Neural cell (in vitro differentiated cells): ENCODE measurements at regions not wholly inside any gene's neighbourhood (a gene's known extent, or its start where the extent isn't known, plus 50 kb on each side); places are given as distances from the start of the nearest gene placed in this dataset.

Experiments used
- EP300 ChIP-seq: fragments of 450-650 bp; conservative IDR thresholded peaks from 2 replicates; pipeline ENCODE4 v1.6.1; 2014; ENCODE audit warnings: antibody characterized with exemption, mild to moderate bottlenecking, moderate library complexity; ENCODE audit not compliant: poor library complexity, severe bottlenecking
- EZH2 ChIP-seq: fragments of 200-600, 300-800 bp; shearing (Covaris generic), sonication (generic); IDR thresholded peaks from 2 replicates; pipeline ENCODE4 v1.6.1; 2014; ENCODE audit warnings: antibody characterized with exemption, low read length, borderline replicate concordance, mild to moderate bottlenecking; ENCODE audit not compliant: insufficient read depth, poor library complexity, severe bottlenecking
- MXI1 ChIP-seq: fragments of 450-650 bp; conservative IDR thresholded peaks from 2 replicates; pipeline ENCODE4 v1.6.1; 2014; ENCODE audit warnings: antibody characterized with exemption, mild to moderate bottlenecking; ENCODE audit not compliant: poor library complexity, severe bottlenecking
- POLR2AphosphoS5 ChIP-seq: IDR thresholded peaks from 2 replicates; pipeline ENCODE4 v1.6.1; 2012
- RAD21 ChIP-seq: fragments of 450-650 bp; conservative IDR thresholded peaks from 2 replicates; pipeline ENCODE4 v1.6.1; 2014; ENCODE audit warnings: antibody characterized with exemption, mild to moderate bottlenecking, moderate library complexity
- SMC3 ChIP-seq: fragments of 450-650 bp; conservative IDR thresholded peaks from 2 replicates; pipeline ENCODE4 v1.6.1; 2014; ENCODE audit warnings: antibody characterized with exemption, mild to moderate bottlenecking, moderate library complexity; ENCODE audit not compliant: poor library complexity
- TAF1 ChIP-seq: IDR thresholded peaks from 2 replicates; pipeline ENCODE4 v1.6.1; 2012; ENCODE audit warnings: low read depth
- TF ChIP-seq, protein P1 (sequence below): fragments of 450-650 bp; IDR thresholded peaks from 2 replicates; pipeline ENCODE4 v1.5.1; 2014; ENCODE audit warnings: antibody characterized with exemption, mild to moderate bottlenecking, moderate library complexity; ENCODE audit not compliant: poor library complexity, severe bottlenecking
- TF ChIP-seq, protein P2 (sequence below): IDR thresholded peaks from 2 replicates; pipeline ENCODE4 v1.6.1; 2012; ENCODE audit warnings: borderline replicate concordance

DNA sequence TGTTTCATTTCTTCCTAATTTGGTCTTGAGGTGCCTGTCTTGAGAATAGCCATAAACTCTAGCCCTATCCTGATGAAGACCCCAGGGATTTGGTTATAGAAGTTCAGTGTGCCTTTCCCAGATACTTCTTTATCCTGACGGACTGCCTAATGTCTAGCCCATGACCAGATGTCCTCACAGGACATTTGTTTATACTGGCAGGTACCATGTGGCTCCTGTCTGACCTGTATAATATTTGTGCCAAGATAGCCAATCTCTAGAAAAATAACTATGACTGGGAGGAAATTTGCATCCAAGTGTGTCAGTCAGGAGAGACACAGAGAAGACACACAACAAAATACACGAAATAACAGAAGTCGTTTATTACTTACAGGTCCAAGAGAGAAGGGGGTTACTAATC, 69.2 kb upstream of the MIR17HG start:
- TF ChIP-seq, protein P1, sequence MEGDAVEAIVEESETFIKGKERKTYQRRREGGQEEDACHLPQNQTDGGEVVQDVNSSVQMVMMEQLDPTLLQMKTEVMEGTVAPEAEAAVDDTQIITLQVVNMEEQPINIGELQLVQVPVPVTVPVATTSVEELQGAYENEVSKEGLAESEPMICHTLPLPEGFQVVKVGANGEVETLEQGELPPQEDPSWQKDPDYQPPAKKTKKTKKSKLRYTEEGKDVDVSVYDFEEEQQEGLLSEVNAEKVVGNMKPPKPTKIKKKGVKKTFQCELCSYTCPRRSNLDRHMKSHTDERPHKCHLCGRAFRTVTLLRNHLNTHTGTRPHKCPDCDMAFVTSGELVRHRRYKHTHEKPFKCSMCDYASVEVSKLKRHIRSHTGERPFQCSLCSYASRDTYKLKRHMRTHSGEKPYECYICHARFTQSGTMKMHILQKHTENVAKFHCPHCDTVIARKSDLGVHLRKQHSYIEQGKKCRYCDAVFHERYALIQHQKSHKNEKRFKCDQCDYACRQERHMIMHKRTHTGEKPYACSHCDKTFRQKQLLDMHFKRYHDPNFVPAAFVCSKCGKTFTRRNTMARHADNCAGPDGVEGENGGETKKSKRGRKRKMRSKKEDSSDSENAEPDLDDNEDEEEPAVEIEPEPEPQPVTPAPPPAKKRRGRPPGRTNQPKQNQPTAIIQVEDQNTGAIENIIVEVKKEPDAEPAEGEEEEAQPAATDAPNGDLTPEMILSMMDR: no peak
- TF ChIP-seq MXI1 (no peak), POLR2AphosphoS5 (no peak), SMC3 (no peak), EP300 (no peak), EZH2 (no peak), RAD21 (no peak), TAF1 (no peak)
- TF ChIP-seq, protein P2, sequence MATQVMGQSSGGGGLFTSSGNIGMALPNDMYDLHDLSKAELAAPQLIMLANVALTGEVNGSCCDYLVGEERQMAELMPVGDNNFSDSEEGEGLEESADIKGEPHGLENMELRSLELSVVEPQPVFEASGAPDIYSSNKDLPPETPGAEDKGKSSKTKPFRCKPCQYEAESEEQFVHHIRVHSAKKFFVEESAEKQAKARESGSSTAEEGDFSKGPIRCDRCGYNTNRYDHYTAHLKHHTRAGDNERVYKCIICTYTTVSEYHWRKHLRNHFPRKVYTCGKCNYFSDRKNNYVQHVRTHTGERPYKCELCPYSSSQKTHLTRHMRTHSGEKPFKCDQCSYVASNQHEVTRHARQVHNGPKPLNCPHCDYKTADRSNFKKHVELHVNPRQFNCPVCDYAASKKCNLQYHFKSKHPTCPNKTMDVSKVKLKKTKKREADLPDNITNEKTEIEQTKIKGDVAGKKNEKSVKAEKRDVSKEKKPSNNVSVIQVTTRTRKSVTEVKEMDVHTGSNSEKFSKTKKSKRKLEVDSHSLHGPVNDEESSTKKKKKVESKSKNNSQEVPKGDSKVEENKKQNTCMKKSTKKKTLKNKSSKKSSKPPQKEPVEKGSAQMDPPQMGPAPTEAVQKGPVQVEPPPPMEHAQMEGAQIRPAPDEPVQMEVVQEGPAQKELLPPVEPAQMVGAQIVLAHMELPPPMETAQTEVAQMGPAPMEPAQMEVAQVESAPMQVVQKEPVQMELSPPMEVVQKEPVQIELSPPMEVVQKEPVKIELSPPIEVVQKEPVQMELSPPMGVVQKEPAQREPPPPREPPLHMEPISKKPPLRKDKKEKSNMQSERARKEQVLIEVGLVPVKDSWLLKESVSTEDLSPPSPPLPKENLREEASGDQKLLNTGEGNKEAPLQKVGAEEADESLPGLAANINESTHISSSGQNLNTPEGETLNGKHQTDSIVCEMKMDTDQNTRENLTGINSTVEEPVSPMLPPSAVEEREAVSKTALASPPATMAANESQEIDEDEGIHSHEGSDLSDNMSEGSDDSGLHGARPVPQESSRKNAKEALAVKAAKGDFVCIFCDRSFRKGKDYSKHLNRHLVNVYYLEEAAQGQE: no peak
